CD4-positive, alpha-beta T cell treated with Interleukin-4 for 1 hour (primary cell): ENCODE measurements at regions not wholly inside any gene's neighbourhood (a gene's known extent, or its start where the extent isn't known, plus 50 kb on each side); places are given as distances from the start of the nearest gene placed in this dataset.
"Not testable (repeated sequence)": the region's sequence is repeated elsewhere in the genome, so short reads cannot be mapped to it uniquely, and the experiment has no call there.

Source experiments
- DNase-seq, 2 donors: peaks; one replicate each; pipeline ENCODE4 v3.0.0-alpha.2; 2020 to 2022

- no peak for DNase-seq
Observed at GRCh38 chr13:110006304-110006703, 219.9 kb upstream of the IRS2 start.

DNA sequence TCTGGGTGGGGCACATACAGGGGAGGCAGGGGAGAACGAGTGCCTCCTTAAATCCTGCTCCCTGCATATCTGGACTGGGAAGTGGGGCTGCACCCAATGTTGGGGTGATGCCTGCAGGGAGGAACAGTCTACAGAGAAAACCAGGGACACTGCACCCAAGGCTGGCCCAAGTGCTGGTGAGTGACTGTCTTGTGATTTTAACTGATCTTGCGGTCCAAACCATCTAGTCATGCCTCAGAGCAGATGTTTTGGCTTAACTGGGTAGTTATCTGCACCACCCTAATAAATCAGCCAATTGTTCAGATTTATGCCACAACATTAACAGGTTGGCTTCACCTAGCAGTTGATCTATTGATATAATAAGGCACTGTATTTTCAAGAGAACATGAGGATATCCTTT, 219.2 kb upstream of the IRS2 start:
- DNase-seq, result no peak

- no peak for DNase-seq
Observed at GRCh38 chr13:110004814-110005213, 218.4 kb upstream of the IRS2 start.

GRCh38 chr13:110001670-110002275, 215.4 kb upstream of the IRS2 start:
- DNase-seq, result no peak

GRCh38 chr13:110000534-110001345, 214.4 kb upstream of the IRS2 start:
- no peak for DNase-seq

GRCh38 chr13:109999659-110000533, 213.5 kb upstream of the IRS2 start:
- no peak for DNase-seq

DNA sequence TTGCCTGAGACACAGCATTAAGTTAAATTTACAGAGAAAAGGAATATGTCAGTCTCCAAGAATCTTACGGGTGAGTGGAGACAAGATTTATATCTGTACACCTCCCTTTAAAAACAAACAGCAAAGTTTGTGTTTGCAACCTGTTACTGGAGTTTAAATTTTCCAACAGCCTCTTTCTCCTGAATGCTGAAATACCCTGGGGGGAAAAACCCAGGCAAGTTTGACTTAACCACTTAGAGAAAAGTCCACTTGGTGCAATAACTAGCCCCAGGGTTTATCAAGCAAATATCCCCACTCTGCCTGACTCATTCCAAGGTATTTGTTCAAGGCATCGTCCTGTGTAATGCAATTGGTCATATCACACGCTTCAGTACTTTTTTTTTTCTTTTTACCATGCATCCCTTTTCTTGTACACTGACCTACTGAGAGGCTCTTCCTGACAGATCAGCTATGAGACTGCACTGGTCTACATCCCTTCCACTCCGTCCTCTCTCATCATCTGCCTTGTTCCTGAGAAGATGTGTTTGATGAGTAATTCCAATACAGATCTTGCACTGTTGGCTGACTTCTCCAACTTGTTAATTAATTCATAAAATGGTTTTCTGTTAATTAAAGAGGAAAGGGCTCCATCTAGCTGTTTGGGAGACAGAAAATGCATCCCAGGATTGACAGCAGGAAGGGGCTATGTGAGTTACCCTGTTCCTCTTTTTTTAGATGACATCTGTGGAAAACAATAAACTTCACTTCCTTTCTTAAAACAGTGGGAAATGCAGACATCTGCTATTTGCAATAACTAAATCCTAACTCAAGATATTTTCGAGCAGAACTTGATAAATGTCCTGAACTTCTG, 212.5 kb upstream of the IRS2 start:
- DNase-seq, result no peak

DNA sequence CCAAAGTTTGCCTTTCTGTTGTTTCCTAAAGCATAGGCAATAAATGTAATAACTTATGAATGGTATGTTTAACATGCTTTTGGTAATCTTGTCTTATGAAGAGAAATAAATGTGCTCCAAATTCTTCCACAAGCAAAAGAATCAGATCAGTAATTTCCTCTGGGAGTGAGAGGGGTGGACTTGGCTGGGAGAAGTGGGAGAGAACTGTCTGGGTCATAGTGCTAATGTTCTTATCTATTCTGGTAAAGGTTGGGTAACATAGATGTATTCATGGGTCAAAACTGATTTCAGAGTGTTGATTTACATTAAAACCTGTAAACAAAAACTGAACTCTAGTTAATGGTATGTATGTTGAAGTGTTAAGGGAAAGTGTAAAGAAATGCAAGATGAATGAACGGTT, 211.7 kb upstream of the IRS2 start:
- DNase-seq, result no peak

- not testable (repeated sequence) for DNase-seq
Observed at GRCh38 chr13:109997056-109997595, 210.7 kb upstream of the IRS2 start.

GRCh38 chr13:109996404-109996960, 210.1 kb upstream of the IRS2 start:
- no peak for DNase-seq

DNA sequence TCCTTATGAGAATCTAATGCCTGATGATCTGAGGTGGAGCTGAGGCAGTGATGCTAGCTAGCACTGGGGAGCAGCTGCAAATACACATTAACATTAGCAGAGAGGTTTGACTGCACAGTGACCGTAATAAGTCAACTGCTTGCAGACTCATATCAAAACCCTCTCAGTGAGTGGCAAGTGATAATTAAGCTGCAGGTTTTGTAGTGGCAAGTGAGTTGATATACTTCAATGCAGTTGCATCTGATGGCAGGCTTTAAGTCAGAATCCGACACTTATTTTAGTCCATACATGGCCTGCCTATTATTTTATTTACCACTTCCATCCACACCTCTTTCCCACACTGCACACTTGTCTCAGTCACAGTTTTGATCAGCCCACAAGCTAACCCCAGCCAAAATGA, 209.2 kb upstream of the IRS2 start:
- DNase-seq, result no peak

DNA sequence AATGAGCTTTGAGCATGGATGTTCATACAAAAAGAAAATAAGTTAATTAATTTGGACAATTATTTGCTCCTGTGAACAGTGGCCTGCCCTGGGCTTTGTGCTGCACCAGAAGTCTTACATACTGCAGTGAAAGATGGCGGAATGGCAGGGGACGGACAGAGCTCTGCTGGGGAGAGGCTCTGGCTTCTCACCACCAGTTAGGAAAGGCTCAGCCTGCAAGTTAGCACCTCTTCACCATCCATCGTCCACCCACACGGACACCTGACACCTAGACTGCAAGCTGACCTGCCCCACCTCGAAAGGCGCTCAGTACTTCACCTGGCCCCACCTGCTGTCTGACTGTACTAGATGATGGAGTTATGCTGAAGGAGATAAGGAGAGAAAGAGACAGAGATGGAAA, 203.9 kb upstream of the IRS2 start:
- no peak for DNase-seq

DNA sequence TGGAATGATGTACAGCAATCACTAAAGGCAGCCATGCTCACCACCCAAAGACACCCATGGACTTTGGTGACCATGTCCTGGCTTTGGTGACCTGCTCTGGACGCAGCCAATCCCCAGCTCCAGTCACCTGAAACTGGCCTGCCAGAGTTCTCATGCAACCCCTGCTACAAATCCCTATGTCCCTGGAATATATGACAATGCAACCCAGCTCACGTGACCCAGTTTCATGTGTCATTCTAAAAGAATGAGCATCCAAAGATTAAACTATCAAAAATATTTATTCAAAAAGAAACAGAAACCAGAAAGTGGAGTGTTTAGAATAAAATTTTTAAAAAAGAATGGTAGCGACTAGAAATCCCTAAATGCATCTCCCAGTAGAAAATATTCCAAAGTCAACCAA, 203.3 kb upstream of the IRS2 start:
- no peak for DNase-seq

DNA sequence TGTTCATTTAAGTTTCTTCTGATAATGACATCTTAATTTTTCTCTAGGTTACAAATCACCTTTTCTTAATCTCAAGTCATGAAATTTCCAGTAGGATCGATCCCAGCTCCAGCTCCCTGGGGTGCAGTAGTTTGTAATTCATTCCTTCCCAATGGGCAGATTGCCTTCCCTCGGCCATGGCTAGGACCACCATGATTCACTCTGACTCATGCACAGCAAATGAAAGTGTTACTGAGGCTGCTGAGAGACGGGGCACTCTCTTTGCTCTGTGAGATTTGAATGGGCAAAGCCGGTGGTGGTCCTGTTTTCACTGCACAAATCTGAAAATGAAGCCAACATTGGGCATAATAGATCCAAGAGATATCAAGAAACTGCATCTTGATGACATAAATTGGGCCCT, 202.8 kb upstream of the IRS2 start:
- DNase-seq, result no peak

DNA sequence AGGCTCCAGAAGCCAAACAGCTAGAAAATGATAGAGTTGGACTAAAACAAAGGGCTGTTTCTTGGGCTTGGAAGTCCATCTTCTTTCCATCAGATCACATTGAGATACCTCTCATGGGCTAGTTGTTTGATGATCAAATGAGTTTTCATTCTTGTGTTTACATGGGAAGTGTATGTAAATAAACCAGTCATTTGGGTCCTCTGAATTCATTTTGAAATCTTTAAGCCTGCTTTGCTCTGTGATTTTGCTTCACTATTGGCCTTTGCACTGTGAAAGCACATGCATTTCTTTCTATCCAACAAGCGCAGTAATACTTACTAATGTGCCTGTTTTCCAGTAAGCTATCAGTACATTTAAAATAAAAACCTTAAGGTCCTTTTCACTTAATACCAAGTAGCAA, 200.5 kb upstream of the IRS2 start:
- DNase-seq, result no peak

DNA sequence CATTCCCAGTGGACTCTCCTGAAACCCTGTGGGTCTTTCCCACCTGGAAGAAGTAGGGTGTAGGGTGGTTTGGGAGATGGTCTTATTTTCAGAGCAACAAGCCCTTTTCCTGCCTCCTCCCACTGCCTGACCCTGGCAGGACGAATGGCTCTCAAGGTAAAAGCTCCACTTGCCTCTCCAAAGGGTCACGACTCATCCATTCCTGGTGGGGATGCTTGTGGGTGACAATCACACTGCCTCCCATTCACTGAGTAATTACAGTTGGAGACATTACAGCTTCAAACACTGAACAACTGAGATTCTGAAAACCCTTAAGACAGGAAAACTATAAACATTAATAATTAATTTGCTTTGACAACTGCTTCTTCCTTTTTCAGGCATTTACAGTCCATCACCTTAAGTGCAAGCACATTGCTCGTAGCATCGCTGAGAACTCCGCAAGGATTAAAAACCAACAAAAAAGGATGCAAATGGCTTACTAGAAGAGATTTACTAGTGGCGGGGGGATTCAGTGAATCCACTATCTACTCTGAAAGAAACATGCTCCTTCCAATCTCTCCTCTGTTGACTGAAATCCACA, 199.6 kb upstream of the IRS2 start:
- no peak for DNase-seq

- no peak for DNase-seq
Observed at GRCh38 chr13:109983447-109983846, 197.1 kb upstream of the IRS2 start.

GRCh38 chr13:109981000-109981399, 194.6 kb upstream of the IRS2 start:
- DNase-seq, result no peak

- not testable (repeated sequence) for DNase-seq
Observed at GRCh38 chr13:109979676-109980075, 193.3 kb upstream of the IRS2 start.

- DNase-seq, result no peak
Observed at GRCh38 chr13:109979228-109979627, 192.8 kb upstream of the IRS2 start.

- no peak for DNase-seq
Observed at GRCh38 chr13:109977212-109977968, 191.0 kb upstream of the IRS2 start.
